HepG2 (cell line): ENCODE measurements at regions not wholly inside any gene's neighbourhood (a gene's known extent, or its start where the extent isn't known, plus 50 kb on each side); places are given as distances from the start of the nearest gene placed in this dataset.

Experiments used
- ATAC-seq: fragments of 200-7000 bp; cut with Tn5 transposase; 3 replicates; pipeline ENCODE4 v1.9.1; 2020; ENCODE audit warnings: mild to moderate bottlenecking, moderate library complexity
- BruUV-seq: library from RNA; stranded (reverse); fragments of 400-500 nt; replicated peaks from 2 replicates; lab custom pipeline; 2021; lab: Mats Ljungman, UMichigan
- CTCF ChIA-PET: fragments of 300-600 bp; formaldehyde crosslinking; extraction: SDS; loops from one replicate; lab custom pipeline; 2021; ENCODE audit warnings: low total read pairs, inconsistent platforms, low intra/inter-chr PET ratio; lab: Yijun Ruan, JAX
- POLR2A ChIA-PET: fragments of 350-600 bp; sonication (Branson Sonifier 250); formaldehyde crosslinking; loops from one replicate; lab custom pipeline; 2020; ENCODE audit warnings: antibody characterized with exemption, inconsistent platforms; lab: Yijun Ruan, JAX
- DNase-seq: peaks from one replicate; pipeline ENCODE4 v3.0.0-alpha.2; 2015; ENCODE audit warnings: low spot score
- FAIRE-seq: peaks from 3 replicates; lab custom pipeline; 2011; peaks lifted over from hg19 to GRCh38; lab: Jason Lieb, UNC
- H2AFZ ChIP-seq: one replicate; pipeline ENCODE4 v1.6.1; 2011; ENCODE audit warnings: low read length, inconsistent platforms
- H3K27ac ChIP-seq: fragments of 300-600 bp; 3 replicates; pipeline ENCODE4 v1.8.0; 2011; ENCODE audit warnings: mixed run types, mild to moderate bottlenecking, mixed read lengths, low read length, inconsistent platforms; ENCODE audit not compliant: insufficient read depth; ENCODE audit errors: extremely low read length
- H3K27me3 ChIP-seq, 2 experiments: fragments of 200-600 bp in 1 of 2; 2 replicates in 1 of 2; 3 replicates in 1 of 2; pipeline versions ENCODE4 v1.6.0 to v1.8.0; 2011; ENCODE audit warnings: low read length in 2 of 2, mild to moderate bottlenecking in 2 of 2, moderate library complexity in 2 of 2, inconsistent platforms in 1 of 2; ENCODE audit not compliant: insufficient read depth in 2 of 2, control insufficient read depth in 1 of 2
- H3K36me3 ChIP-seq, 2 experiments: fragments of 200-600 bp in 1 of 2; replicated peaks in 1 of 2; 2 replicates in 1 of 2; 3 replicates in 1 of 2; pipeline versions ENCODE4 v1.5.1 to v1.8.0; 2011; ENCODE audit warnings: low read length in 2 of 2, inconsistent platforms in 1 of 2; ENCODE audit not compliant: insufficient read depth in 2 of 2, control insufficient read depth in 1 of 2
- H3K4me1 ChIP-seq: 2 replicates; pipeline ENCODE4 v1.5.1; 2012; ENCODE audit warnings: low read length, inconsistent platforms; ENCODE audit not compliant: insufficient read depth
- H3K4me2 ChIP-seq: 2 replicates; pipeline ENCODE4 v1.6.0; 2011; ENCODE audit warnings: low read depth, low read length, inconsistent platforms
- H3K4me3 ChIP-seq, 3 experiments: fragments of 200-600 bp in 1 of 3; sonication (generic), shearing (Covaris generic) in 1 of 3; replicated peaks in 1 of 3; 2 replicates each; pipeline ENCODE4 v1.5.1; 2011 to 2016; ENCODE audit warnings: low read length in 3 of 3, inconsistent platforms in 2 of 3, low read depth in 2 of 3, mild to moderate bottlenecking in 2 of 3, control low read depth in 1 of 3, mixed read lengths in 1 of 3; ENCODE audit not compliant: insufficient read depth in 1 of 3
- H3K79me2 ChIP-seq: one replicate; pipeline ENCODE4 v1.6.1; 2011; ENCODE audit warnings: low read length, inconsistent platforms; ENCODE audit not compliant: insufficient read depth
- H3K9ac ChIP-seq: 2 replicates; pipeline ENCODE4 v1.6.0; 2011; ENCODE audit warnings: mild to moderate bottlenecking, low read depth, low read length, inconsistent platforms; ENCODE audit not compliant: insufficient read depth
- H3K9me3 ChIP-seq: 2 replicates; pipeline ENCODE4 v1.5.1; 2012; ENCODE audit warnings: mild to moderate bottlenecking, low read length
- H4K20me1 ChIP-seq: 2 replicates; pipeline ENCODE4 v1.6.0; 2011; ENCODE audit warnings: inconsistent platforms, mild to moderate bottlenecking, low read length, moderate library complexity; ENCODE audit not compliant: insufficient read depth
- MBD4 ChIP-seq: IDR thresholded peaks from 2 replicates; pipeline ENCODE4 v1.6.1; 2012; ENCODE audit warnings: low read length, inconsistent platforms, borderline replicate concordance
- RARA ChIP-seq: IDR thresholded peaks from 2 replicates; pipeline ENCODE4 v1.6.1; 2016; ENCODE audit warnings: missing genetic modification reagents, missing compliant biosample characterization
- RFX3 ChIP-seq: IDR thresholded peaks from 2 replicates; pipeline ENCODE4 v1.6.1; 2016; ENCODE audit warnings: missing biosample characterization, missing genetic modification reagents
- TEAD2 ChIP-seq: sonication (generic); formaldehyde crosslinking; IDR thresholded peaks from 2 replicates; pipeline ENCODE4 v1.9.0; 2021; ENCODE audit warnings: missing genetic modification reagents
- THAP8 ChIP-seq: sonication (generic); formaldehyde crosslinking; IDR thresholded peaks from 2 replicates; pipeline ENCODE4 v1.5.1; 2020; ENCODE audit warnings: missing genetic modification reagents, mild to moderate bottlenecking, borderline replicate concordance
- ZNF251 ChIP-seq: sonication (generic); formaldehyde crosslinking; IDR thresholded peaks from 2 replicates; pipeline ENCODE4 v1.9.0; 2021; ENCODE audit warnings: mild to moderate bottlenecking, missing genetic modification reagents
- ZNF558 ChIP-seq: sonication (generic); formaldehyde crosslinking; IDR thresholded peaks from 2 replicates; pipeline ENCODE4 v1.9.0; 2022; ENCODE audit warnings: mild to moderate bottlenecking, missing genetic modification reagents, borderline replicate concordance
- ZNF572 ChIP-seq: sonication (generic); formaldehyde crosslinking; IDR thresholded peaks from 2 replicates; pipeline ENCODE4 v1.5.1; 2020; ENCODE audit warnings: mild to moderate bottlenecking, missing genetic modification reagents
- WGBS: methylation state at CpG from one replicate; pipeline ENCODE4 v1.1.6; 2017; ENCODE audit warnings: low lambda C conversion rate; 5-methylcytosine and 5-hydroxymethylcytosine counted together
- in situ Hi-C: cut with HindIII; loops from 2 replicates; pipeline ENCODE4 v1.10.0; 2017; ENCODE audit warnings: low pct_unique_long_range_greater_than_20kb; ENCODE audit not compliant: extremely low pct_ligation_motif_present
- intact Hi-C: fragments of 100-400 bp; cut with micrococcal nuclease; formaldehyde crosslinking; loops from one replicate; pipeline ENCODE4 v1.10.0; 2022; ENCODE audit not compliant: unreplicated experiment
- TF ChIP-seq, protein P1 (sequence below): sonication (generic); formaldehyde crosslinking; IDR thresholded peaks from 2 replicates; pipeline ENCODE4 v1.5.1; 2020; ENCODE audit warnings: mild to moderate bottlenecking, missing genetic modification reagents, borderline replicate concordance
- TF ChIP-seq, protein P2 (sequence below): sonication (generic); formaldehyde crosslinking; IDR thresholded peaks from 2 replicates; pipeline ENCODE4 v1.4.0; 2020; ENCODE audit warnings: mild to moderate bottlenecking, missing genetic modification reagents

DNA sequence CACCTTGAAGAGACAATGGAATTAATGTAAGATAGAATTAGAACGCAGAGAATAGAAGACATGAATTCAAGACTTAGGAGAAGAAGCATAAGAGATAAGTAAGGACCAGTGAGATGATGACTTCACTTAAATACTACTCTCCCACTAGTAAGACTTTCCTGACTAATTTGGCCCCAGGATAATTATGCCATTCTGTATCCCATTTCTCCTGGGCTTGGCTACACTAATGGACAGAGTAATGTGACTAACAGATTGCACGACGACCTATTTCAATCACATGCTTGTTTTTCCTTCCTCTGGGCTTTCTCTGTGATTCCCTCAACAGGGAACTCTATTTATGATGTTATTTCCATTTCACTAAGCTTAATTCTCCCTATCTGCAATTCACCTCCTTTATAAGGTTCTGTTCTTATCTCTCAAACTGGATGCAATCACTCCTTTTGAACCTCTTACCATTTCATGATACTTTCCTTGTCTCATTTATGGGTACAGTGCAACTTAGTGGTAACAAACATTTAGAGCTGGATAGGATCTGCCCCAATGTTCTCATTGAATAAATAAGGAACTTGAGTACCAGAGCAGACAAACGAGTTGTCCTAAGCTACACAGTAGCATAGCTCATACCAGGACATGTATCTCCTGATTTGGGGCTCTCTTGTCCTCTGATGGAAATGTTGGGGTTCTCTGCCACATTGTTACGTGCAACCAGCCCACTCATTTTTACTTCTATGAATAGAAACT, 102.7 kb downstream of the BTG1 start:
- POLR2A ChIA-PET = interaction anchor here (0.9 kb wide), 1 partner anchor 103 kb away, joined by 3 read pairs; the partner anchor contains the start of gene BTG1
- in situ Hi-C loops (no loop called here), intact Hi-C loops (no loop called here)
- no peaks in the 10 kb centered on the region for H3K9me3 ChIP-seq
- H3K79me2 ChIP-seq = no peaks in the 10 kb centered on the region
- no TSS peak for BruUV-seq
- no peaks in the 10 kb centered on the region for H4K20me1 ChIP-seq
- no peak overlapping the region for H3K4me3 ChIP-seq
- H3K27me3 ChIP-seq = no peaks in the 10 kb centered on the region
- DNase-seq = no peak
- CTCF ChIA-PET = no interaction called here
- no peak overlapping the region for H3K27ac ChIP-seq
- no peak overlapping the region for H3K9ac ChIP-seq
- H3K4me2 ChIP-seq = no peak overlapping the region
- H3K36me3 ChIP-seq = no peaks in the 10 kb centered on the region
- WGBS = 22% methylated on average over 5 of the region's 5 CpGs
- H3K4me1 ChIP-seq = no peaks in the 10 kb centered on the region
- ATAC-seq = no peak
- no peak for FAIRE-seq
- H2AFZ ChIP-seq = no peak overlapping the region
- TF ChIP-seq, protein P1, sequence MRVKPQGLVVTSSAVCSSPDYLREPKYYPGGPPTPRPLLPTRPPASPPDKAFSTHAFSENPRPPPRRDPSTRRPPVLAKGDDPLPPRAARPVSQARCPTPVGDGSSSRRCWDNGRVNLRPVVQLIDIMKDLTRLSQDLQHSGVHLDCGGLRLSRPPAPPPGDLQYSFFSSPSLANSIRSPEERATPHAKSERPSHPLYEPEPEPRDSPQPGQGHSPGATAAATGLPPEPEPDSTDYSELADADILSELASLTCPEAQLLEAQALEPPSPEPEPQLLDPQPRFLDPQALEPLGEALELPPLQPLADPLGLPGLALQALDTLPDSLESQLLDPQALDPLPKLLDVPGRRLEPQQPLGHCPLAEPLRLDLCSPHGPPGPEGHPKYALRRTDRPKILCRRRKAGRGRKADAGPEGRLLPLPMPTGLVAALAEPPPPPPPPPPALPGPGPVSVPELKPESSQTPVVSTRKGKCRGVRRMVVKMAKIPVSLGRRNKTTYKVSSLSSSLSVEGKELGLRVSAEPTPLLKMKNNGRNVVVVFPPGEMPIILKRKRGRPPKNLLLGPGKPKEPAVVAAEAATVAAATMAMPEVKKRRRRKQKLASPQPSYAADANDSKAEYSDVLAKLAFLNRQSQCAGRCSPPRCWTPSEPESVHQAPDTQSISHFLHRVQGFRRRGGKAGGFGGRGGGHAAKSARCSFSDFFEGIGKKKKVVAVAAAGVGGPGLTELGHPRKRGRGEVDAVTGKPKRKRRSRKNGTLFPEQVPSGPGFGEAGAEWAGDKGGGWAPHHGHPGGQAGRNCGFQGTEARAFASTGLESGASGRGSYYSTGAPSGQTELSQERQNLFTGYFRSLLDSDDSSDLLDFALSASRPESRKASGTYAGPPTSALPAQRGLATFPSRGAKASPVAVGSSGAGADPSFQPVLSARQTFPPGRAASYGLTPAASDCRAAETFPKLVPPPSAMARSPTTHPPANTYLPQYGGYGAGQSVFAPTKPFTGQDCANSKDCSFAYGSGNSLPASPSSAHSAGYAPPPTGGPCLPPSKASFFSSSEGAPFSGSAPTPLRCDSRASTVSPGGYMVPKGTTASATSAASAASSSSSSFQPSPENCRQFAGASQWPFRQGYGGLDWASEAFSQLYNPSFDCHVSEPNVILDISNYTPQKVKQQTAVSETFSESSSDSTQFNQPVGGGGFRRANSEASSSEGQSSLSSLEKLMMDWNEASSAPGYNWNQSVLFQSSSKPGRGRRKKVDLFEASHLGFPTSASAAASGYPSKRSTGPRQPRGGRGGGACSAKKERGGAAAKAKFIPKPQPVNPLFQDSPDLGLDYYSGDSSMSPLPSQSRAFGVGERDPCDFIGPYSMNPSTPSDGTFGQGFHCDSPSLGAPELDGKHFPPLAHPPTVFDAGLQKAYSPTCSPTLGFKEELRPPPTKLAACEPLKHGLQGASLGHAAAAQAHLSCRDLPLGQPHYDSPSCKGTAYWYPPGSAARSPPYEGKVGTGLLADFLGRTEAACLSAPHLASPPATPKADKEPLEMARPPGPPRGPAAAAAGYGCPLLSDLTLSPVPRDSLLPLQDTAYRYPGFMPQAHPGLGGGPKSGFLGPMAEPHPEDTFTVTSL (CRISPR knock-in tag) = no peak
- TF ChIP-seq ZNF251 (CRISPR knock-in tag) (no peak), RFX3 (no peak), THAP8 (no peak), RARA (CRISPR knock-in tag) (no peak), MBD4 (no peak), ZNF558 (CRISPR knock-in tag) (no peak), TEAD2 (CRISPR knock-in tag) (no peak), ZNF572 (CRISPR knock-in tag) (no peak)
- TF ChIP-seq, protein P2, sequence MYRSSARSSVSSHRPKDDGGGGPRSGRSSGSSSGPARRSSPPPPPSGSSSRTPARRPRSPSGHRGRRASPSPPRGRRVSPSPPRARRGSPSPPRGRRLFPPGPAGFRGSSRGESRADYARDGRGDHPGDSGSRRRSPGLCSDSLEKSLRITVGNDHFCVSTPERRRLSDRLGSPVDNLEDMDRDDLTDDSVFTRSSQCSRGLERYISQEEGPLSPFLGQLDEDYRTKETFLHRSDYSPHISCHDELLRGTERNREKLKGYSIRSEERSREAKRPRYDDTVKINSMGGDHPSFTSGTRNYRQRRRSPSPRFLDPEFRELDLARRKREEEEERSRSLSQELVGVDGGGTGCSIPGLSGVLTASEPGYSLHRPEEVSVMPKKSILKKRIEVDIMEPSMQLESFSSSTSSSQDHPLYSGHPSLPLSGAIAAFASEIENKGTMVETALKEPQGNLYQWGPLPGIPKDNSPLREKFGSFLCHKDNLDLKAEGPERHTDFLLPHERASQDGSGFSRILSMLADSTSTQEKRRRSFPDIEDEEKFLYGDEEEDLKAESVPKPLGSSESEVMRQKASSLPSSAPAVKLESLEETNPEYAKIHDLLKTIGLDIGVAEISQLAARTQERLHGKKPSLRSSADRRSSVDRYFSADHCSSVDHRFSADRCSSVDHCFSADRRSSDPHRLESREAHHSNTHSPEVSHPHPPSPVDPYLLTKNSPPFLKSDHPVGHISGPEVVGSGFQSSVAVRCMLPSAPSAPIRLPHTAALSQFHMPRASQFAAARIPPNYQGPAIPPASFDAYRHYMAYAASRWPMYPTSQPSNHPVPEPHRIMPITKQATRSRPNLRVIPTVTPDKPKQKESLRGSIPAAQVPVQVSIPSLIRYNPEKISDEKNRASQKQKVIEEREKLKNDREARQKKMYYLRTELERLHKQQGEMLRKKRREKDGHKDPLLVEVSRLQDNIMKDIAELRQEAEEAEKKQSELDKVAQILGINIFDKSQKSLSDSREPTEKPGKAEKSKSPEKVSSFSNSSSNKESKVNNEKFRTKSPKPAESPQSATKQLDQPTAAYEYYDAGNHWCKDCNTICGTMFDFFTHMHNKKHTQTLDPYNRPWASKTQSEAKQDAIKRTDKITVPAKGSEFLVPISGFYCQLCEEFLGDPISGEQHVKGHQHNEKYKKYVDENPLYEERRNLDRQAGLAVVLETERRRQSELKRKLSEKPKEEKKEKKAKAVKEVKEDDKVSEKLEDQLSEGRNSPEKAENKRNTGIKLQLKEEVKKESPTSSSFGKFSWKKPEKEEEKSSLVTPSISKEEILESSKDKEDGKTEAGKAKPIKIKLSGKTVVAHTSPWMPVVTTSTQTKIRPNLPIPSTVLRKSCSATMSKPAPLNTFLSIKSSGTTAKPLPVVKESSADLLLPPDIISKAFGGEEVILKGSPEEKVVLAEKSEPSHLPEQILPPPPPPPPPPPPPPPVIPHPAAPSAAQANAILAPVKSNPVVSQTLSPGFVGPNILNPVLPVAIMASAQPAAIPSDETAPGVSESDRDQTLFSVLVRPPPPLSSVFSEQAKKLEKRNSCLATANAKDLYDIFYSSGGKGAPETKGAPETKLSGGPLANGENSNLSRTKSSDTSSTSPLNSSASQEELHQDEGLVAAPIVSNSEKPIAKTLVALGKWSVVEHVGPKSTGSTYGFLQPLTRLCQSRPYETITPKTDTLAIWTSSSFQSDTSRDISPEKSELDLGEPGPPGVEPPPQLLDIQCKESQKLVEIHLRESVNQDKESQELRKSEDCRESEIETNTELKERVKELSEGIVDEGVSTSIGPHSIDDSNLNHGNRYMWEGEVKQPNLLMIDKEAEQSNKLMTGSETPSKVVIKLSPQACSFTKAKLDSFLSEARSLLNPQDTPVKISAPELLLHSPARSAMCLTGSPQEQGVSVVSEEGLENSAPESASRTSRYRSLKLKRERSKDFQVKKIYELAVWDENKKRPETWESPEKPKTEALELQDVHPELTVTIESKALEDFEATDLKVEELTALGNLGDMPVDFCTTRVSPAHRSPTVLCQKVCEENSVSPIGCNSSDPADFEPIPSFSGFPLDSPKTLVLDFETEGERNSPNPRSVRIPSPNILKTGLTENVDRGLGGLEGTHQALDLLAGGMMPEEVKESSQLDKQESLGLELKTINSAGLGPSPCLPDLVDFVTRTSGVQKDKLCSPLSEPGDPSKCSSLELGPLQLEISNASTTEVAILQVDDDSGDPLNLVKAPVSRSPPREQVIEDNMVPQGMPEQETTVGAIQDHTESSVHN (CRISPR knock-in tag) = no peak
